Sigmoid colon (tissue), 4 donors: ENCODE measurements at regions not wholly inside any gene's neighbourhood (a gene's known extent, or its start where the extent isn't known, plus 50 kb on each side); places are given as distances from the start of the nearest gene placed in this dataset.

Experiments used
- CTCF ChIP-seq, 4 experiments: fragments of 450-650 bp in 3 of 4; fragments of 200-600 bp in 1 of 4; IDR thresholded peaks; one replicate each; pipeline ENCODE4 v1.5.1; 2016 to 2019; ENCODE audit warnings: antibody characterized with exemption in 4 of 4, mild to moderate bottlenecking in 3 of 4, moderate library complexity in 2 of 4
- EP300 ChIP-seq, 4 donors: sonication (generic); formaldehyde crosslinking; IDR thresholded peaks; one replicate each; pipeline ENCODE4 v1.6.1; 2017; ENCODE audit warnings: antibody characterized with exemption in 4 of 4
- POLR2A ChIP-seq, 2 donors: fragments of 450-650 bp; IDR thresholded peaks; one replicate each; pipeline ENCODE4 v1.6.1; 2016; ENCODE audit warnings: antibody characterized with exemption in 2 of 2, mild to moderate bottlenecking in 2 of 2, moderate library complexity in 2 of 2

- TF ChIP-seq POLR2A (IDR thresholded peaks at IDR 0.05) (no peak), CTCF (IDR thresholded peaks at IDR 0.05) (no peak), EP300 (IDR thresholded peaks at IDR 0.05) (no peak)
These were observed 55.9 kb upstream of the SPACA7 start for GRCh38 chr13:112320303-112320702.
